SH-SY5Y (cell line): ENCODE measurements at regions not wholly inside any gene's neighbourhood (a gene's known extent, or its start where the extent isn't known, plus 50 kb on each side); places are given as distances from the start of the nearest gene placed in this dataset.

Source experiments
- GATA2 ChIP-seq: IDR thresholded peaks from 2 replicates; pipeline ENCODE4 v1.6.1; 2011; ENCODE audit warnings: mild to moderate bottlenecking, low read depth, low read length
- GATA3 ChIP-seq: IDR thresholded peaks from 2 replicates; pipeline ENCODE4 v1.6.1; 2011; ENCODE audit warnings: low read depth, mild to moderate bottlenecking, low read length, moderate library complexity

- TF ChIP-seq GATA2, result no peak
- TF ChIP-seq GATA3, result no peak
Observed at GRCh38 chr18:39834636-39835035, 2120.4 kb upstream of the PIK3C3 start.
